Upper lobe of left lung (tissue), 6 donors: ENCODE measurements at regions not wholly inside any gene's neighbourhood (a gene's known extent, or its start where the extent isn't known, plus 50 kb on each side); places are given as distances from the start of the nearest gene placed in this dataset.
"Not testable (repeated sequence)": the region's sequence is repeated elsewhere in the genome, so short reads cannot be mapped to it uniquely, and the experiment has no call there.

Source experiments
- ATAC-seq, 2 donors: fragments of 200-7000 bp; cut with Tn5 transposase; one replicate each; pipeline ENCODE4 v1.9.1; 2022; ENCODE audit warnings: mild to moderate bottlenecking in 2 of 2, moderate library complexity in 2 of 2; ENCODE audit not compliant: low FRiP score in 2 of 2
- DNase-seq, 2 donors: peaks; one replicate each; pipeline ENCODE4 v3.0.0-alpha.2; 2019 to 2020
- H3K27ac ChIP-seq, 4 donors: fragments of 200-600 bp; sonication (generic); one replicate each; pipeline ENCODE4 v1.5.1; 2016 to 2019
- H3K27me3 ChIP-seq, 4 donors: fragments of 200-600 bp; sonication (generic); one replicate each; pipeline ENCODE4 v1.5.1; 2017 to 2019
- H3K36me3 ChIP-seq, 4 donors: fragments of 200-600 bp; sonication (generic); one replicate each; pipeline ENCODE4 v1.5.1; 2016 to 2019
- H3K4me1 ChIP-seq, 4 donors: fragments of 200-600 bp; sonication (generic); one replicate each; pipeline ENCODE4 v1.5.1; 2018 to 2019
- H3K4me3 ChIP-seq, 4 donors: fragments of 200-600 bp; sonication (generic); one replicate each; pipeline ENCODE4 v1.5.1; 2017 to 2019; ENCODE audit warnings: mild to moderate bottlenecking in 2 of 4, moderate library complexity in 1 of 4
- H3K9me3 ChIP-seq, 4 donors: fragments of 200-600 bp; sonication (generic); one replicate each; pipeline ENCODE4 v1.5.1; 2018 to 2019
- EP300 ChIP-seq, 4 donors: sonication (generic); formaldehyde crosslinking; IDR thresholded peaks; one replicate each; pipeline ENCODE4 v1.5.1; 2017; ENCODE audit warnings: antibody characterized with exemption in 4 of 4, control low read depth in 2 of 4
- POLR2A ChIP-seq, 4 donors: fragments of 450-650 bp; IDR thresholded peaks; one replicate each; pipeline ENCODE4 v1.5.1; 2016 to 2017; ENCODE audit warnings: antibody characterized with exemption in 4 of 4, mild to moderate bottlenecking in 2 of 4
- POLR2AphosphoS5 ChIP-seq, 2 donors: sonication (generic); formaldehyde crosslinking; IDR thresholded peaks; one replicate each; pipeline ENCODE4 v1.5.1; 2017; ENCODE audit warnings: antibody characterized with exemption in 2 of 2
- WGBS, 2 donors: methylation state at CpG; one replicate each; pipeline ENCODE4 v1.1.5; 2017 to 2018; 5-methylcytosine and 5-hydroxymethylcytosine counted together
- TF ChIP-seq, protein P1 (sequence below), 6 experiments: fragments of 450-650 bp in 4 of 6; fragments of 200-600 bp in 2 of 6; sonication (generic) in 2 of 6; IDR thresholded peaks; one replicate each; pipeline ENCODE4 v1.5.1; 2016 to 2019; ENCODE audit warnings: antibody characterized with exemption in 6 of 6
- donor health status: DM: no; HTN: no; CAD: no; lungs with moderate emphysema.
- donor health status: DM: no; HTN: yes; CAD: no; lungs with severe emphysema.

DNA sequence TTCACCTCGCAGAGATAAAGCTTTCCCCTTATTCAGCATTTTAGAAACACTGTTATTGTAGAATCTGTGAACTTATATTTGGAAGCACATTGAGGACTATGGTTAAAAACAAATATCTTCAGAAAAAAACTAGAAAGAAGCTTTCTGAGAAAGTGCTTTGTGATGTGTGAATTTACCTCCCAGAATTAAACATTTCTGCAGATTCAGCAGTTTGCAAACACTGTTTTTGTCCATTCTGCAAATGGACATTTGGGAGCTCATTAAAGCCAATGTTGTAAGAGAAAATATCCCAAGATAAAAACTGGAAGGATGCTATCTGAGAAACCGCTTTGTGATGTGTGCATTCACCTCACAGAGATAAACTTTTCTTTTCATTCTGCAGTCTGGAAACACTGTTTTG, 272.7 kb downstream of the OR4A5 start:
- 33 to 44% methylated on average over 2 of the region's 2 CpGs for WGBS, 2 donors
- no peak for TF ChIP-seq POLR2A (IDR thresholded peaks at IDR 0.05)
- no peak for TF ChIP-seq EP300 (IDR thresholded peaks at IDR 0.05)
- TF ChIP-seq POLR2AphosphoS5 (IDR thresholded peaks at IDR 0.05) = no peak
- Histone ChIP-seq H3K27ac (no peak overlapping the region), H3K9me3 (peaks cover 12 to 98% (median 56%) of the 10 kb centered on the region in 4 donors), H3K36me3 (no peaks in the 10 kb centered on the region), H3K4me1 (no peaks in the 10 kb centered on the region), H3K27me3 (no peaks in the 10 kb centered on the region), H3K4me3 (no peak overlapping the region)
- no peak for DNase-seq
- ATAC-seq = no peak

GRCh38 chr11:54985731-54986130, 276.2 kb upstream of the TRIM48 start:
- ATAC-seq (no peak), DNase-seq (no peak)
- H3K9me3 ChIP-seq = peaks cover 0 to 66% (median 31%) of the 10 kb centered on the region in 4 donors
- H3K27me3 ChIP-seq = no peaks in the 10 kb centered on the region
- no peaks in the 10 kb centered on the region for H3K4me1 ChIP-seq
- no peak overlapping the region for H3K27ac ChIP-seq
- no peaks in the 10 kb centered on the region for H3K36me3 ChIP-seq
- no peak overlapping the region for H3K4me3 ChIP-seq
- TF ChIP-seq, protein P1, sequence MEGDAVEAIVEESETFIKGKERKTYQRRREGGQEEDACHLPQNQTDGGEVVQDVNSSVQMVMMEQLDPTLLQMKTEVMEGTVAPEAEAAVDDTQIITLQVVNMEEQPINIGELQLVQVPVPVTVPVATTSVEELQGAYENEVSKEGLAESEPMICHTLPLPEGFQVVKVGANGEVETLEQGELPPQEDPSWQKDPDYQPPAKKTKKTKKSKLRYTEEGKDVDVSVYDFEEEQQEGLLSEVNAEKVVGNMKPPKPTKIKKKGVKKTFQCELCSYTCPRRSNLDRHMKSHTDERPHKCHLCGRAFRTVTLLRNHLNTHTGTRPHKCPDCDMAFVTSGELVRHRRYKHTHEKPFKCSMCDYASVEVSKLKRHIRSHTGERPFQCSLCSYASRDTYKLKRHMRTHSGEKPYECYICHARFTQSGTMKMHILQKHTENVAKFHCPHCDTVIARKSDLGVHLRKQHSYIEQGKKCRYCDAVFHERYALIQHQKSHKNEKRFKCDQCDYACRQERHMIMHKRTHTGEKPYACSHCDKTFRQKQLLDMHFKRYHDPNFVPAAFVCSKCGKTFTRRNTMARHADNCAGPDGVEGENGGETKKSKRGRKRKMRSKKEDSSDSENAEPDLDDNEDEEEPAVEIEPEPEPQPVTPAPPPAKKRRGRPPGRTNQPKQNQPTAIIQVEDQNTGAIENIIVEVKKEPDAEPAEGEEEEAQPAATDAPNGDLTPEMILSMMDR (IDR thresholded peaks at IDR 0.05) = no peak
- TF ChIP-seq POLR2AphosphoS5 (IDR thresholded peaks at IDR 0.05) = no peak
- TF ChIP-seq EP300 (IDR thresholded peaks at IDR 0.05) = no peak
- TF ChIP-seq POLR2A (IDR thresholded peaks at IDR 0.05) = no peak
- WGBS, 2 donors = 87 to 97% methylated on average over 1 of the region's 1 CpG

- H3K9me3 ChIP-seq = peaks cover 18 to 92% (median 37%) of the 10 kb centered on the region in 4 donors
- not testable (repeated sequence) for ATAC-seq, DNase-seq, H3K4me3 ChIP-seq, H3K27ac ChIP-seq, H3K4me1 ChIP-seq, H3K36me3 ChIP-seq, H3K27me3 ChIP-seq
- WGBS, 2 donors = 57 to 70% methylated on average over 2 of the region's 2 CpGs
Observed at GRCh38 chr11:55028837-55029236, 233.1 kb upstream of the TRIM48 start.

DNA sequence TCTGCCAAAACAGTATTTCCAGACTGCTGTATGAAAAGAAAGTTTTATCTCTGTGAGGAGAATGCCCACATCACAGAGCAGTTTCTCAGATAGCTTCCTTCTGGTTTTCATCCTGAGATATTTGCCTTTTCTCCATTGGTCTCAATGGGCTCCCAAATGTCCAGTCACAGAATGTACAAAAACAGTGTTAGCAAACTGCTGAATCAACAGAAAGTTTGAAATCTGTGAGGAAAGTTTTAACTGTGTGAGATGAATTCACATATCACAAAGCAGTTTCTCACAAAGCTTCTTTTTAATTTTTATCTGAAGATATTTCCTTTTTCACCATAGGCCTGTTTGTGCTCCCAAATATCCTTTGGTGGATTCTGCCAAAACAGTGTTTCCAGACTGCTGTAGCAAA, 207.2 kb upstream of the TRIM48 start:
- TF ChIP-seq, protein P1 (IDR thresholded peaks at IDR 0.05) = no peak
- TF ChIP-seq EP300 (IDR thresholded peaks at IDR 0.05) (no peak), POLR2AphosphoS5 (IDR thresholded peaks at IDR 0.05) (no peak), POLR2A (IDR thresholded peaks at IDR 0.05) (no peak)
- H3K27me3 ChIP-seq = no peaks in the 10 kb centered on the region
- ATAC-seq (no peak), DNase-seq (no peak)
- H3K4me1 ChIP-seq = no peaks in the 10 kb centered on the region
- no peak overlapping the region for H3K27ac ChIP-seq
- no peaks in the 10 kb centered on the region for H3K36me3 ChIP-seq
- H3K4me3 ChIP-seq = no peak overlapping the region
- H3K9me3 ChIP-seq = peaks cover 0 to 88% (median 66%) of the 10 kb centered on the region in 4 donors

DNA sequence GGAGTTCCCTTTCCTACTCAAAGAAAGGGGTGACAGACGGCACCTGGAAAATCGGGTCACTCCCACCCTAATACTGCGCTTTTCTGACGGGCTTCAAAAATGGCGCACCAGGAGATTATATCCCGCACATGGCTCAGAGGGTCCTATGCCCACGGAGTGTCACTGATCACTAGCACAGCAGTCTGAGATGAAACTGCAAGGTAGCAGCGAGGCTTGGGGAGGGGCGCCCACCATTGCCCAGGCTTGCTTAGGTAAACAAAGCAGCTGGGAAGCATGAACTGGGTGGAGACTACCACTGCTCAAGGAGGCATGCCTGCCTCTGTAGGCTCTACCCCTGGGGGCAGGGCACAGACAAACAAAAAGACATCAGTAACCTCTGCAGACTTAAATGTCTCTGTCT, 177.4 kb upstream of the TRIM48 start:
- WGBS, 2 donors = 81 to 83% methylated on average over 9 of the region's 9 CpGs
- H3K27ac ChIP-seq, H3K27me3 ChIP-seq, H3K4me1 ChIP-seq, H3K36me3 ChIP-seq, DNase-seq, H3K4me3 ChIP-seq, ATAC-seq: not testable (repeated sequence)
- peaks cover 0 to 45% (median 11%) of the 10 kb centered on the region in 4 donors for H3K9me3 ChIP-seq

DNA sequence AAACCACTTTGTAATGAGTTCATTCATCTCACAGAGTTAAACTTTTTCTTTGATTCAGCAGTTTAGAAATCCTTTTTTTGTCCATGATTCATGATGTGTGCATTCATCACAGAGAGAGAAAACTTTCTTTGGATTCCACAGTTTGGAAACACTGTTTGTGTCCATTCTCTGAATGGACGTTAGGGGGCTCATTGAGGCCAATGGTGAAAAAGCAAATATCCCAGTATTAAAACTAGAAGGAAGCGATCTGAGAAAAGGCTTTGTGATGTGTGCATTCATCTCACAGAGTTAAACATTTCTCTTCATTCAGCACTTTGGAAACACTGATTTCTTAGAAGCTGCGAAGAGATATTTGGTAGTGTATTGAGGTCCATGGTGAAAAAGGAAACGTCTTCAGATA, 155.6 kb upstream of the TRIM48 start:
- Histone ChIP-seq H3K27ac (no peak overlapping the region), H3K4me3 (no peak overlapping the region), H3K36me3 (no peaks in the 10 kb centered on the region), H3K27me3 (no peaks in the 10 kb centered on the region), H3K4me1 (no peaks in the 10 kb centered on the region), H3K9me3 (peaks cover 0 to 40% (median 14%) of the 10 kb centered on the region in 4 donors)
- TF ChIP-seq, protein P1 (IDR thresholded peaks at IDR 0.05) = no peak
- no peak for TF ChIP-seq EP300 (IDR thresholded peaks at IDR 0.05)
- TF ChIP-seq POLR2A (IDR thresholded peaks at IDR 0.05) = no peak
- TF ChIP-seq POLR2AphosphoS5 (IDR thresholded peaks at IDR 0.05) = no peak
- no peak for DNase-seq
- ATAC-seq = no peak
- WGBS, 2 donors = 58 to 59% methylated on average over 4 of the region's 4 CpGs
